GM12873 (cell line): ENCODE measurements at regions not wholly inside any gene's neighbourhood (a gene's known extent, or its start where the extent isn't known, plus 50 kb on each side); places are given as distances from the start of the nearest gene placed in this dataset.

ENCODE experiments used
- TF ChIP-seq, protein P1 (sequence below): IDR thresholded peaks from 2 replicates; pipeline ENCODE4 v1.5.1; 2012; ENCODE audit warnings: low read depth, mild to moderate bottlenecking, moderate library complexity, low read length, control low read depth; ENCODE audit not compliant: insufficient read depth; ENCODE audit errors: missing control alignments

DNA sequence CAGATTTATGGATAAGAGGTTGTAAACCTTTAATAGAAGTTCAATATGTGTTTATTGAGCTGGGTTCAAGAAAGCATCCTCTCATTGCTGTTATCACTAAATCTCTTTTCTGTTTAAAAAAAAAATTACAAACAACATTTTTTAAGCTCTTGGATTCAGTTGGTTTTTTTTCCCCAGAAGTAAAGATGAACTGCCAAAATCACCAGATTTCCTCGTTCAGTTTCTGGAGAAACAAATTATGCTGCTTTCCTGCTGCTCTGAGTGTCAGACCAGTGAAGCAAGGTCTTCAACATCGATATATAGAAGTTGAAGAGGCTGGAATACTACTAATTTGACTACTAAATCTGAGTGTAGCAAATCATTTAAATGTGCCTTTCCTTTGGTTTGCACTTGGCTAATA, 352.1 kb upstream of the IRAK1BP1 start:
- TF ChIP-seq, protein P1, sequence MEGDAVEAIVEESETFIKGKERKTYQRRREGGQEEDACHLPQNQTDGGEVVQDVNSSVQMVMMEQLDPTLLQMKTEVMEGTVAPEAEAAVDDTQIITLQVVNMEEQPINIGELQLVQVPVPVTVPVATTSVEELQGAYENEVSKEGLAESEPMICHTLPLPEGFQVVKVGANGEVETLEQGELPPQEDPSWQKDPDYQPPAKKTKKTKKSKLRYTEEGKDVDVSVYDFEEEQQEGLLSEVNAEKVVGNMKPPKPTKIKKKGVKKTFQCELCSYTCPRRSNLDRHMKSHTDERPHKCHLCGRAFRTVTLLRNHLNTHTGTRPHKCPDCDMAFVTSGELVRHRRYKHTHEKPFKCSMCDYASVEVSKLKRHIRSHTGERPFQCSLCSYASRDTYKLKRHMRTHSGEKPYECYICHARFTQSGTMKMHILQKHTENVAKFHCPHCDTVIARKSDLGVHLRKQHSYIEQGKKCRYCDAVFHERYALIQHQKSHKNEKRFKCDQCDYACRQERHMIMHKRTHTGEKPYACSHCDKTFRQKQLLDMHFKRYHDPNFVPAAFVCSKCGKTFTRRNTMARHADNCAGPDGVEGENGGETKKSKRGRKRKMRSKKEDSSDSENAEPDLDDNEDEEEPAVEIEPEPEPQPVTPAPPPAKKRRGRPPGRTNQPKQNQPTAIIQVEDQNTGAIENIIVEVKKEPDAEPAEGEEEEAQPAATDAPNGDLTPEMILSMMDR = no peak

GRCh38 chr6:78517399-78517798, 350.0 kb upstream of the IRAK1BP1 start:
- TF ChIP-seq, protein P1 = no peak

DNA sequence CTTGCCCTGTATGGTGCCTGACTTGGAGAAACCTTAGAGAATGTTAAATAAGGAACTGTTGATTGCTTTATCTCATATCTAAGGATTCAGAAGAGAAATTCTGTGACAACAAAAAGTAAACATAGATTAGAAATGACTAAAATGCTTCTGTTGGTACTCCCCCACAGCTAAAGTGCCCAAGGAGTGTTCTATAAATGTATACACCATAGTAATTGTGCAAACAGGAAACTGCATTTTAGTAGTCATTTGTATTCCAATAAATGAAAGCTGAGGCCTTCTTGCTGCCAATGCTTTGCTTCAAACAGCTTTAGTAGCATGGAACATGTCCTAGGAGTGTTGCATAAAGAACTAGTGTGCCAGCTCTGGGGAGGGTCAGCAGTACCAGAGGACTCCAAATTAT, 343.7 kb upstream of the IRAK1BP1 start:
- TF ChIP-seq, protein P1 = no peak

- TF ChIP-seq, protein P1 = no peak
Measured at GRCh38 chr6:78525976-78526375, 341.4 kb upstream of the IRAK1BP1 start.

DNA sequence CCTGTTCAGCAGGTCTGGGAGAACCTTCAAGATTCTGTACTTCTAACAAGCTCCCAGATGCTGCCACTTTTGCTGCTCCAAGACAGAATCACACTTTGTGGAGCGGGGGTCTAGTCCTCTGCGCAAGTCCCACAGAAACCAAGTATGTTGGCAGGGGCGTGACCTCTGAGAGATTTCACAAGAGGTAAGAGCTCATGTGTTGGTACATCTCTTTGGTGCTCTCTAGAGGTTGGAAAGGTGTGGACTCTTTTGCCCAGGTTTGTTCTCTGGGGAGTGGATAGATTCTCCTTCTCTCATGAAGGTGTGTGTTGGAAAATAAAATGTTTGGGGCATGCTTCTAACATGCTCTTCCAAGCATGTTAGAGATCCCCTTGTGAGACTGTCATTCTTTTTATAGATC, 340.9 kb upstream of the IRAK1BP1 start:
- TF ChIP-seq, protein P1 = no peak

DNA sequence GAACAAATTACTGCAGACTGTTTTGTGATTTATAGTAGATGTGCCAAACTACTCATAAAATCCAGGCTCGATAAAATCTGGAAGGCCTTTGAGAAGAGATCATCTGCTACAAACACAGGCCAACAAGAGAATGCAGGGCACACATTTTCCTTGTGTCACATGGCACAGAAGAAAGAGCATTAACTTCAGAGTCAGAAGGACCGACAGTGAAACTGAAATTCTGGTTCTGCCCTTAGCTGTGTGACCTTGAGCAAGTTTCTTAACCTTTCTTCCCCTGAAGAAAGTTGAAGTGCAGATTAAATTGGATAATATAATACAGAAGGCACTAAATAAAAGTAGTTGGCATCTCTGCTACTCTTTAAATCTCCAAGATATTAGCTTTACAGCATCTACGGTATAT, 338.4 kb upstream of the IRAK1BP1 start:
- TF ChIP-seq, protein P1 = no peak

GRCh38 chr6:78530208-78530607, 337.1 kb upstream of the IRAK1BP1 start:
- TF ChIP-seq, protein P1 = no peak
